GM23248 (cell line): ENCODE measurements at regions not wholly inside any gene's neighbourhood (a gene's known extent, or its start where the extent isn't known, plus 50 kb on each side); places are given as distances from the start of the nearest gene placed in this dataset.

Source experiments
- DNase-seq: peaks from one replicate; pipeline ENCODE4 v3.0.0-alpha.2; 2015
- H2AFZ ChIP-seq: fragments of 200-600 bp; sonication (generic); 2 replicates; pipeline ENCODE4 v1.6.1; 2016; ENCODE audit warnings: antibody characterized with exemption
- H3F3A ChIP-seq: fragments of 200-600 bp; sonication (generic); 2 replicates; pipeline ENCODE4 v1.6.1; 2016; ENCODE audit warnings: mild to moderate bottlenecking, antibody characterized with exemption, mixed run types; ENCODE audit not compliant: insufficient read depth
- H3K27ac ChIP-seq: fragments of 200-600 bp; sonication (generic); 2 replicates; pipeline ENCODE4 v1.5.1; 2016; ENCODE audit warnings: mild to moderate bottlenecking
- H3K27me3 ChIP-seq: fragments of 200-600 bp; sonication (generic); replicated peaks from 2 replicates; pipeline ENCODE4 v1.6.1; 2016; ENCODE audit warnings: mild to moderate bottlenecking; ENCODE audit not compliant: insufficient read depth
- H3K36me3 ChIP-seq: fragments of 200-600 bp; sonication (generic); 2 replicates; pipeline ENCODE4 v1.6.1; 2016; ENCODE audit warnings: low read depth, mild to moderate bottlenecking
- H3K4me1 ChIP-seq: fragments of 200-600 bp; sonication (generic); 2 replicates; pipeline ENCODE4 v1.6.1; 2016; ENCODE audit warnings: mild to moderate bottlenecking; ENCODE audit not compliant: insufficient read depth
- H3K4me2 ChIP-seq: fragments of 200-600 bp; sonication (generic); one replicate; pipeline ENCODE4 v1.6.1; 2016; ENCODE audit warnings: mild to moderate bottlenecking; ENCODE audit not compliant: unreplicated experiment
- H3K4me3 ChIP-seq: fragments of 200-600 bp; sonication (generic); 2 replicates; pipeline ENCODE4 v1.5.1; 2016; ENCODE audit warnings: mild to moderate bottlenecking
- H3K79me2 ChIP-seq: fragments of 200-600 bp; sonication (generic); 2 replicates; pipeline ENCODE4 v1.6.1; 2016; ENCODE audit warnings: mild to moderate bottlenecking; ENCODE audit not compliant: insufficient read depth
- H3K9ac ChIP-seq: fragments of 200-600 bp; sonication (generic); 2 replicates; pipeline ENCODE4 v1.6.1; 2016; ENCODE audit warnings: mild to moderate bottlenecking
- H3K9me2 ChIP-seq: fragments of 200-600 bp; sonication (generic); 2 replicates; pipeline ENCODE4 v1.6.1; 2016; ENCODE audit warnings: mixed run types, mild to moderate bottlenecking, moderate library complexity; ENCODE audit not compliant: insufficient read depth
- H3K9me3 ChIP-seq: fragments of 200-600 bp; sonication (generic); one replicate; pipeline ENCODE4 v1.6.1; 2017; ENCODE audit warnings: low read depth
- H4K20me1 ChIP-seq: fragments of 200-600 bp; sonication (generic); 2 replicates; pipeline ENCODE4 v1.6.0; 2016; ENCODE audit not compliant: insufficient read depth
- EZH2 ChIP-seq: fragments of 200-600 bp; sonication (generic); IDR thresholded peaks from 2 replicates; pipeline ENCODE4 v1.6.1; 2018; ENCODE audit warnings: antibody characterized with exemption, mild to moderate bottlenecking; ENCODE audit not compliant: insufficient read depth, poor library complexity, severe bottlenecking
- EZH2phosphoT487 ChIP-seq: fragments of 200-600 bp; sonication (generic); IDR thresholded peaks from 2 replicates; pipeline ENCODE4 v1.6.1; 2018; ENCODE audit warnings: antibody characterized with exemption, moderate library complexity, mild to moderate bottlenecking, low read depth; ENCODE audit not compliant: insufficient read depth
- WGBS, 2 experiments: methylation state at CpG; one replicate each; pipeline ENCODE4 v1.1.6; 2015 to 2017; ENCODE audit warnings: low lambda C conversion rate in 2 of 2, low coverage in 1 of 2; ENCODE audit errors: missing lambda C conversion rate in 2 of 2; 5-methylcytosine and 5-hydroxymethylcytosine counted together
- in situ Hi-C: fragments of 300-500 bp; cut with MboI; formaldehyde crosslinking; loops from 2 replicates; pipeline ENCODE4 v1.15.0; 2020

DNA sequence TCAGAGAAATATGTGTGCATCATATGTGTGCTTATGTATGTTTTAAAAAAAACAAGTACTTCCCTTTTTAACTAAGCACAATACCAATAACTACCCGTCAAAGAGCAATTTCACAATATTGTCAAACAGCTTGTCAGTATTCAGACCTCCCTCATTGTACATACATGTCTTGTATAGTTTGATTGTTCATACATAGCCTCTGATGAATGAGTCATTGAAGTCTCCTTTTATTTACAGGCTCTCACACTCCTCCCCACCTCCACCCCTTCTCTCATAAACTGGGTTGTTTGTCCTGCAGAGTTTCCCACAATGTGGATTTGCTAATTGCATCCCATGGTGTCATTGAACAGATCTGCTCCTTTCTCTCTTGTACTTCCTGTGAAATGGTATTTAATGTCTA lies 132.8 kb upstream of the L3MBTL4 start:
- WGBS, 2 experiments, result 71 to 73% methylated on average over 1 of the region's 1 CpG
- Histone ChIP-seq H3K79me2 (no peaks in the 10 kb centered on the region), H3K4me1 (no peaks in the 10 kb centered on the region), H3K36me3 (no peaks in the 10 kb centered on the region), H3K4me3 (no peak overlapping the region), H3K9me3 (no peaks in the 10 kb centered on the region), H4K20me1 (no peaks in the 10 kb centered on the region), H3K9me2 (no peaks in the 10 kb centered on the region), H3K9ac (no peak overlapping the region), H3K27me3 (peaks cover 7% of the 10 kb centered on the region; the same call in 1 of the 2 replicates), H3K27ac (no peak overlapping the region), H3F3A (no peaks in the 10 kb centered on the region), H3K4me2 (no peak overlapping the region), H2AFZ (no peak overlapping the region)
- TF ChIP-seq EZH2phosphoT487 (no peak), EZH2 (no peak)
- in situ Hi-C loops, result no loop called here
- no peak for DNase-seq

DNA sequence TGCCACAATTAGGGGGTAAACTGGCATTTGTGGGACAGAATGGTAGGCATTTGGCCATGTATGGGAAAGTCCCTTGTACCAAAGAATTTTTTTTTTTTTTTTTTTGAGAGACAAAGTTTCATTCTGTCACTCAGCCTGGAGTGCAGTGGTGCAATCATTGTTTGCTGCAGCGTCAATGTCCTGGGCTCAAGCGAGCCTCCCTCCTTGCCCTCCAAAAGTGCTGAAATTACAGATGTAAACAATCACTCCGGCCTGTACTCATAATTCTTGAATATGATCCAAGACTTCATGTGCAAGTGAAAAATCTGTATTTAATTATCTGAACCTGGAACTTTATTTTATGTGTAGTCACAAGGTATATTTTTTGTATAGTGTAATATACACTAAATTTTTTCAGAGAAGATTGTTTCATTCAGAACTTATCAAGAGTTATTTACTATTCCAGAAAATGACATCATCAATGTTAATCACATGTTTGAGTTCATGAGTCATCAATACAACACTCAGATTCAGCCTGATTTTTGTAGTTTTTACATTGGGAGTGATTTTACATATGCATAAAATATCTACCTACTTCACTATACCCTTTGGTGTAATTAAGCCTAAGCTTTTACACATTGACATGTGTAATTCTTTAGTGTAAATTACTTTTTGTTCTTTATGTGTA lies 138.7 kb upstream of the L3MBTL4 start:
- no peak for TF ChIP-seq EZH2
- TF ChIP-seq EZH2phosphoT487, result no peak
- Histone ChIP-seq H3K79me2 (no peaks in the 10 kb centered on the region), H3K9me3 (no peaks in the 10 kb centered on the region), H2AFZ (no peak overlapping the region), H4K20me1 (no peaks in the 10 kb centered on the region), H3K9ac (no peak overlapping the region), H3K36me3 (no peaks in the 10 kb centered on the region), H3K4me2 (no peak overlapping the region), H3F3A (no peaks in the 10 kb centered on the region), H3K27ac (no peak overlapping the region), H3K4me3 (no peak overlapping the region), H3K9me2 (no peaks in the 10 kb centered on the region), H3K27me3 (peaks cover 5% of the 10 kb centered on the region), H3K4me1 (no peaks in the 10 kb centered on the region)
- in situ Hi-C loops, result loop anchor here (25.0 kb wide), 1 partner anchor 634 kb away; no protein-coding TSS in a partner anchor
- 3 to 8% methylated on average over 3 of the region's 3 CpGs for WGBS, 2 experiments
- DNase-seq, result peak; percentile 27

DNA sequence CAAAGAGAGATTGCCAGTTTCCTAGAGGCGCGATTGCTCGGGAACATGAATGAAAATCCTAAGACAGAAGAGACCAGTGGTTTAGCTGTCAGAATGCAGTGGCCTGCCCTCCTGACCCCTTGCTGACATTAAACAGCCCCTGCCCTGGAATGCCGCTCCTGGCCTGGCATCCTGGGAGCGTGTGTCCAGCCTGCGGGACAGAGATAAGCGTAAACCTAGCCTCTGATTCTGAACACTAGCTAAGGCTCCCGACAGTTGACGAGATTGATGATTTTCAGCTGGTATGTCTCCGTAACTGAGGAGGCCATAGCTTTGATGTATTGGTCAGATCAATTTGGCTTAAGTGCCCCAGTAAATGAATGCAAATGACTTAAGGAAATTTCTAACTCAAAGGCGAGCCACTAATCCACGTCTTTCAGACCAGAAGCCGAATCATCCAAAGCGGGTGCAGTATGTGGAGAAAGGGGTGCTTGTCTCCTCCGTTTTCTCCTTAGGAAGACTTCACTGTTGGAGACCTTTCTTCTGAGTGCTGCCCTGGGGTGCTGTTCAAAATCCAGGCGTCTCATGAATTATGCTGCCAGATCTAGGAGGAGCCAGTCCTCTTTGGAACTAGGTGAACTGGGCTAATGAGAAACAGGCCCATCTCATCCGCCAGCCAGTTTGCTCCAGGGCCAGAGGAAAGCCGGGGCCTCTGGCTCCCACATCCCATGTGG lies 142.5 kb upstream of the L3MBTL4 start:
- H3K27ac ChIP-seq, result no peak overlapping the region
- no peak for TF ChIP-seq EZH2
- TF ChIP-seq EZH2phosphoT487, result no peak
- in situ Hi-C loops, result loop anchor here (25.0 kb wide), 1 partner anchor 630 kb away; no protein-coding TSS in a partner anchor

DNA sequence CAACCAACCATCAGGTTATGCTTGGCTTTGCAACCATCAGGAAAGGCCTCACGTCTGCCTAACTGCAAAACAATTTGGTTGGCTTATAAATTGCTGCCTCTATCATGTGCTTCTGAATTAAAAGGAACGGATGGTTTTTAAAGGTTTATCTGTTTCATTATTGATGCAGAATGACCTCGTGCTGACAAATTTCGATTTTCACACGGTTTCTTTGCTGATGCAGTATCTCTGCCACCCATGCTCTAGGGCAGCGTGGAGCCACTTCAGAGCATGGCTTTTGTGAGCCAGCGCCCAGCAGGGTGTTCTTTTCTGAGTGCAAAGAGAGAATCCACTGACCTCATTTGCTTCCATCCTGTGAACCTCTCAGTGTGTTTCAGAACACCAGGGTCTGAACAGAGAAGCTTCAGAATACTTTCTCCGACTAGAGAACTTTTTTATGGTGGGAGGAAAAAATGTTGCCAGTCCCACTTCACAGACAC lies 143.1 kb upstream of the L3MBTL4 start:
- no peak for DNase-seq
- Histone ChIP-seq H3F3A (no peaks in the 10 kb centered on the region), H3K4me2 (no peak overlapping the region), H3K4me1 (no peaks in the 10 kb centered on the region), H3K9me2 (no peaks in the 10 kb centered on the region), H3K36me3 (no peaks in the 10 kb centered on the region), H3K4me3 (no peak overlapping the region), H3K9ac (no peak overlapping the region), H3K27me3 (peaks cover 22% of the 10 kb centered on the region), H2AFZ (no peak overlapping the region), H3K9me3 (no peaks in the 10 kb centered on the region), H4K20me1 (no peaks in the 10 kb centered on the region), H3K79me2 (no peaks in the 10 kb centered on the region), H3K27ac (no peak overlapping the region)
- in situ Hi-C loops, result loop anchor here (25.0 kb wide), 1 partner anchor 629 kb away; no protein-coding TSS in a partner anchor
- TF ChIP-seq EZH2phosphoT487 (no peak), EZH2 (no peak)
- WGBS, 2 experiments, result 14 to 15% methylated on average over 8 of the region's 8 CpGs

More for the DNA sequence above, 142.5 kb upstream of the L3MBTL4 start:
- no peaks in the 10 kb centered on the region for H3K9me3 ChIP-seq
- H3K9me2 ChIP-seq, result no peaks in the 10 kb centered on the region
- no peak for DNase-seq
- 57% methylated on average over 18 of the region's 18 CpGs for WGBS, 2 experiments
- H3K79me2 ChIP-seq, result no peaks in the 10 kb centered on the region
- no peak overlapping the region for H3K9ac ChIP-seq
- no peaks in the 10 kb centered on the region for H3K36me3 ChIP-seq
- no peaks in the 10 kb centered on the region for H4K20me1 ChIP-seq
- H3K27me3 ChIP-seq, result peaks cover 22% of the 10 kb centered on the region
- H3F3A ChIP-seq, result no peaks in the 10 kb centered on the region
- H2AFZ ChIP-seq, result no peak overlapping the region
- H3K4me3 ChIP-seq, result no peak overlapping the region
- no peak overlapping the region for H3K4me2 ChIP-seq
- H3K4me1 ChIP-seq, result no peaks in the 10 kb centered on the region
